MCF 10A (cell line): ENCODE measurements at regions not wholly inside any gene's neighbourhood (a gene's known extent, or its start where the extent isn't known, plus 50 kb on each side); places are given as distances from the start of the nearest gene placed in this dataset.

Experiments used
- BruUV-seq: library from RNA; stranded (reverse); fragments of 400-500 nt; replicated peaks from 2 replicates; lab custom pipeline; 2021; lab: Mats Ljungman, UMichigan
- CTCF ChIA-PET: fragments of 300-600 bp; sonication (Branson Sonifier 250); formaldehyde crosslinking; extraction: SDS; loops from one replicate; lab custom pipeline; 2021; ENCODE audit warnings: antibody characterized with exemption, inconsistent platforms; lab: Yijun Ruan, JAX
- POLR2A ChIA-PET: fragments of 300-600, 350-650 bp; sonication (Branson Sonifier 250); formaldehyde crosslinking; extraction: SDS; loops from one replicate; lab custom pipeline; 2020; ENCODE audit warnings: antibody characterized with exemption, inconsistent platforms; lab: Yijun Ruan, JAX
- DNase-seq: peaks from one replicate; pipeline ENCODE4 v3.0.0-alpha.2; 2018; ENCODE audit not compliant: unreplicated experiment
- H3K27ac Mint-ChIP-seq: one replicate; pipeline ENCODE4 v1.8.0; 2022; ENCODE audit warnings: mild to moderate bottlenecking, low read depth, mixed read lengths; ENCODE audit not compliant: unreplicated experiment
- H3K27me3 Mint-ChIP-seq: one replicate; pipeline ENCODE4 v1.8.0; 2022; ENCODE audit warnings: mixed read lengths; ENCODE audit not compliant: insufficient read depth, unreplicated experiment
- H3K36me3 Mint-ChIP-seq: one replicate; pipeline ENCODE4 v1.8.0; 2022; ENCODE audit warnings: mild to moderate bottlenecking, moderate library complexity, mixed read lengths; ENCODE audit not compliant: insufficient read depth, unreplicated experiment
- H3K4me1 Mint-ChIP-seq: one replicate; pipeline ENCODE4 v1.8.0; 2022; ENCODE audit warnings: mixed read lengths; ENCODE audit not compliant: insufficient read depth, unreplicated experiment
- H3K4me3 Mint-ChIP-seq: one replicate; pipeline ENCODE4 v1.8.0; 2022; ENCODE audit warnings: mild to moderate bottlenecking, moderate library complexity, mixed read lengths; ENCODE audit not compliant: unreplicated experiment
- H3K9me3 Mint-ChIP-seq: one replicate; pipeline ENCODE4 v1.8.0; 2022; ENCODE audit warnings: mixed read lengths; ENCODE audit not compliant: unreplicated experiment
- CTCF ChIP-seq: fragments of 200-600 bp; IDR thresholded peaks from one replicate; pipeline ENCODE4 v1.8.0; 2022; ENCODE audit warnings: antibody characterized with exemption, mild to moderate bottlenecking; ENCODE audit not compliant: unreplicated experiment
- intact Hi-C: fragments of 100-400 bp; cut with micrococcal nuclease; formaldehyde crosslinking; loops from 2 replicates; pipeline ENCODE4 v1.14.1; 2022

GRCh38 chr15:97652041-97652440 lies 308.5 kb upstream of the ARRDC4 start:
- ChIA-PET CTCF (interaction anchor here (1.2 kb wide), 1 partner anchor 14 kb away, joined by 3 read pairs; no protein-coding TSS in a partner anchor), POLR2A (no interaction called here)
- no TSS peak for BruUV-seq
- no peak for TF ChIP-seq CTCF
- Mint-ChIP-seq H3K27me3 (peaks cover 27% of the 10 kb centered on the region), H3K36me3 (no peaks in the 10 kb centered on the region), H3K27ac (no peak overlapping the region), H3K4me3 (no peak overlapping the region), H3K4me1 (no peaks in the 10 kb centered on the region), H3K9me3 (no peaks in the 10 kb centered on the region)
- DNase-seq, result no peak
- intact Hi-C loops, result no loop called here

GRCh38 chr15:97652700-97653167 lies 307.8 kb upstream of the ARRDC4 start:
- Mint-ChIP-seq H3K36me3 (no peaks in the 10 kb centered on the region), H3K4me1 (no peaks in the 10 kb centered on the region), H3K27me3 (peaks cover 32% of the 10 kb centered on the region), H3K9me3 (no peaks in the 10 kb centered on the region), H3K4me3 (no peak overlapping the region), H3K27ac (no peak overlapping the region)
- POLR2A ChIA-PET, result no interaction called here
- no peak for DNase-seq
- CTCF ChIA-PET, result interaction anchor here (1.2 kb wide), 1 partner anchor 14 kb away, joined by 3 read pairs; no protein-coding TSS in a partner anchor
- no TSS peak for BruUV-seq
- no peak for TF ChIP-seq CTCF
- intact Hi-C loops, result no loop called here

GRCh38 chr15:97653896-97654295 lies 306.6 kb upstream of the ARRDC4 start:
- no peak for DNase-seq
- Mint-ChIP-seq H3K27me3 (peaks cover 39% of the 10 kb centered on the region), H3K36me3 (no peaks in the 10 kb centered on the region), H3K27ac (no peak overlapping the region), H3K9me3 (no peaks in the 10 kb centered on the region), H3K4me3 (no peak overlapping the region), H3K4me1 (no peaks in the 10 kb centered on the region)
- POLR2A ChIA-PET, result interaction anchor here (1.4 kb wide), 1 partner anchor 9 kb away, joined by 3 read pairs; no protein-coding TSS in a partner anchor
- CTCF ChIA-PET, result no interaction called here
- BruUV-seq, result no TSS peak
- no peak for TF ChIP-seq CTCF
- intact Hi-C loops, result no loop called here

GRCh38 chr15:97654481-97655076 lies 305.9 kb upstream of the ARRDC4 start:
- H3K4me3 Mint-ChIP-seq, result no peak overlapping the region
- CTCF ChIA-PET, result interaction anchor here (0.6 kb wide), 1 partner anchor 29 kb away, joined by 3 read pairs; no protein-coding TSS in a partner anchor
- H3K4me1 Mint-ChIP-seq, result no peaks in the 10 kb centered on the region
- BruUV-seq, result no TSS peak
- no peak overlapping the region for H3K27ac Mint-ChIP-seq
- H3K36me3 Mint-ChIP-seq, result no peaks in the 10 kb centered on the region
- H3K9me3 Mint-ChIP-seq, result no peaks in the 10 kb centered on the region
- POLR2A ChIA-PET, result interaction anchor here (1.4 kb wide), 1 partner anchor 9 kb away, joined by 3 read pairs; no protein-coding TSS in a partner anchor
- intact Hi-C loops, result no loop called here
- TF ChIP-seq CTCF, result no peak
- H3K27me3 Mint-ChIP-seq, result peaks cover 39% of the 10 kb centered on the region
- no peak for DNase-seq
